GM23338 (cell line): ENCODE measurements at regions not wholly inside any gene's neighbourhood (a gene's known extent, or its start where the extent isn't known, plus 50 kb on each side); places are given as distances from the start of the nearest gene placed in this dataset.

Experiments used
- ZNF331 ChIP-seq: fragments of 250-450 bp; sonication (Bioruptor Pico); IDR thresholded peaks from 2 replicates; pipeline ENCODE4 v1.5.0; 2020; ENCODE audit warnings: low read depth, mild to moderate bottlenecking, moderate library complexity
- TF ChIP-seq, protein P1 (sequence below), 2 experiments: fragments of 200-600 bp in 1 of 2; sonication (generic) in 1 of 2; conservative IDR thresholded peaks; 2 replicates each; pipeline versions ENCODE4 v1.5.1 to v1.6.1; 2016 to 2017; ENCODE audit warnings: antibody characterized with exemption in 2 of 2, low read depth in 2 of 2, mild to moderate bottlenecking in 2 of 2, moderate library complexity in 1 of 2

DNA sequence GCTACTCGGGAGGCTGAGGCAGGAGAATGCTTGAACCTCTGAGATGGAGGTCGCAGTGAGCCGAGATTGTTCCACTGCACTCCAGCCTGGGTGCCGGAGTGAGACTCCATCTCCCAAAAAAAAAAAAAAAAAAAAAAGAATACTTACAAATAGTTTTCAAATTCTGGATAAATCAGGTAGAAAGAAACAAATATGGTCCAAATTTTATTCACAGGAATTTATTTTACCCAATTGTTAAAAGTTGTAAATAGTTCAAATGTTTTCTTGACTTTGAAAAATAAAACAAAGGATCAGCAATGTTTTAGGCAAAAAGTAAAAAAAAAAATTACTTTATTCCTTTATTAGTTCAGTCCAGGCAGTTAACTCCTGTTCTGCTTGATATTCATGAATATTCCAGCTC lies 172.9 kb upstream of the NAMPT start:
- TF ChIP-seq, protein P1, sequence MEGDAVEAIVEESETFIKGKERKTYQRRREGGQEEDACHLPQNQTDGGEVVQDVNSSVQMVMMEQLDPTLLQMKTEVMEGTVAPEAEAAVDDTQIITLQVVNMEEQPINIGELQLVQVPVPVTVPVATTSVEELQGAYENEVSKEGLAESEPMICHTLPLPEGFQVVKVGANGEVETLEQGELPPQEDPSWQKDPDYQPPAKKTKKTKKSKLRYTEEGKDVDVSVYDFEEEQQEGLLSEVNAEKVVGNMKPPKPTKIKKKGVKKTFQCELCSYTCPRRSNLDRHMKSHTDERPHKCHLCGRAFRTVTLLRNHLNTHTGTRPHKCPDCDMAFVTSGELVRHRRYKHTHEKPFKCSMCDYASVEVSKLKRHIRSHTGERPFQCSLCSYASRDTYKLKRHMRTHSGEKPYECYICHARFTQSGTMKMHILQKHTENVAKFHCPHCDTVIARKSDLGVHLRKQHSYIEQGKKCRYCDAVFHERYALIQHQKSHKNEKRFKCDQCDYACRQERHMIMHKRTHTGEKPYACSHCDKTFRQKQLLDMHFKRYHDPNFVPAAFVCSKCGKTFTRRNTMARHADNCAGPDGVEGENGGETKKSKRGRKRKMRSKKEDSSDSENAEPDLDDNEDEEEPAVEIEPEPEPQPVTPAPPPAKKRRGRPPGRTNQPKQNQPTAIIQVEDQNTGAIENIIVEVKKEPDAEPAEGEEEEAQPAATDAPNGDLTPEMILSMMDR (conservative IDR thresholded peaks at IDR 0.05; ENCODE audit: low read depth in 2 of 2), result no peak
- no peak for TF ChIP-seq ZNF331 (CRISPR knock-in tag)
